MG63 (cell line): ENCODE measurements at regions not wholly inside any gene's neighbourhood (a gene's known extent, or its start where the extent isn't known, plus 50 kb on each side); places are given as distances from the start of the nearest gene placed in this dataset.
"Not testable (repeated sequence)": the region's sequence is repeated elsewhere in the genome, so short reads cannot be mapped to it uniquely, and the experiment has no call there.

Experiments used
- DNase-seq: peaks from one replicate; pipeline ENCODE4 v3.0.0-alpha.2; 2020
- H3K27me3 ChIP-seq: fragments of 250-450 bp; sonication (Bioruptor Pico); 2 replicates; pipeline ENCODE4 v1.5.1; 2020; ENCODE audit warnings: mild to moderate bottlenecking, moderate library complexity
- H3K36me3 ChIP-seq: fragments of 250-450 bp; sonication (Bioruptor Pico); 2 replicates; pipeline ENCODE4 v1.5.1; 2020; ENCODE audit warnings: mild to moderate bottlenecking, moderate library complexity
- H3K4me3 ChIP-seq: fragments of 250-450 bp; sonication (Bioruptor Pico); 2 replicates; pipeline ENCODE4 v1.5.1; 2020; ENCODE audit warnings: mild to moderate bottlenecking, moderate library complexity
- H3K9me3 ChIP-seq: fragments of 250-450 bp; sonication (Bioruptor Pico); 2 replicates; pipeline ENCODE4 v1.5.1; 2020; ENCODE audit warnings: mild to moderate bottlenecking, moderate library complexity

DNA sequence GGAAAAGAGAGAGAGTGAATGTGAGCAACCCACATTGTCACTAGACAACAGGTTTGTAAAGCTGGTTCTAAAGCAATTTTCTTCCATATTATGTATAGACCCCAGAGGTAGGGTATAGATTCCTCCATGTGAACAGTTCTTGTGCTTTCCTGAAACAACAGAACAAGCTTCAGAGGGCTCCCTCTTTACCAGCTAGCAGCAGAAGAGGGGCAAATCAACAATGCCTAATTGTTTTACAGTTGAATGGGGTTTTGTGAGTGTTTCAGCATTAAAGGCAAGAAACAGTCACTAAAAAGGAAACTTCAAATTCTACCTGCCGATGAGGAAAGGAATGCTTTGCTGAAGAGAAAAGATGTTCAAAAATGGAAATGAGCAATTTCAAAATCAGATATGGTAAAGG is 341.2 kb upstream of the KITLG start:
- H3K9me3 ChIP-seq, result no peaks in the 10 kb centered on the region
- DNase-seq, result no peak
- no peaks in the 10 kb centered on the region for H3K27me3 ChIP-seq
- no peak overlapping the region for H3K4me3 ChIP-seq
- no peaks in the 10 kb centered on the region for H3K36me3 ChIP-seq

DNA sequence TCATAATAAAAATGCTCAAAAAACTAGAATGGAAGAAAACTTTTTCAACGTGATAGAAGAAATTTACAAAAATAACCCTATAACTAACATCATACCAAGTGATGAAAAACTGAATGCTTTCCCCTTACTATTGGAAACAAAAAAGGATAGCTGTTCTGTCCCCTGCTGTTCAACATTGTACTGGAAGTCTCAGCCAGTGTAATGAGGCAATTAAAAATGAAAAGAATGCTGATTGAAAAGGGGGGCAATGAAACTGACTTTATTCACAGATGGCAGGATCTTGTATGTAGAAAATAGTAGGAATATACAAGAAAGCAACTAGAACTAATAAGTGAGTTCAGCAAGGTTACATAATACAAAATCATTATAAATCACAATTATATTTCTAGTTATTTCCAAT is 337.9 kb upstream of the KITLG start:
- Histone ChIP-seq H3K27me3 (no peaks in the 10 kb centered on the region), H3K36me3 (no peaks in the 10 kb centered on the region), H3K4me3 (no peak overlapping the region), H3K9me3 (peaks cover 8% of the 10 kb centered on the region)
- no peak for DNase-seq

DNA sequence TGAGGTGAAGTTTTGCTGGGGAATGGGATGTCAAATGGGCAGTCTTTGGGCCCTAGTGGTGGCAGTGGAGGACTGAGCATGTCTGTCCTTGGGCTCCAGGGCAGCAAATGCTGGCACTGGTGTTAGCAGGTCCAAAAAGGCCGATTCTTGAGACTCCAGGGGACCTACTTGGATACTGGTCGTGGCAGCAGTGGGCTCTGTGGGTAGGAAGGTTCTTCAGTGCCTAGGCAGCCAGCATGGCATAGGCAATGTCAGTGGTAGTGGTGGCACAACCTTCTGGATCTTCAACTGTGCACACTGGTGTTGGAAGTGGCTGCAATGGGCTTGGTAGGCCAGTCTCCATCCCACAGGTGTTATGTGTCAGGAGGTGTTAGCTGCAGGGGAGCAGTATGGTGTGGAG is 334.7 kb upstream of the KITLG start:
- H3K36me3 ChIP-seq, result no peaks in the 10 kb centered on the region
- DNase-seq, result no peak
- peaks cover 11% of the 10 kb centered on the region for H3K9me3 ChIP-seq
- H3K27me3 ChIP-seq, result no peaks in the 10 kb centered on the region
- no peak overlapping the region for H3K4me3 ChIP-seq

DNA sequence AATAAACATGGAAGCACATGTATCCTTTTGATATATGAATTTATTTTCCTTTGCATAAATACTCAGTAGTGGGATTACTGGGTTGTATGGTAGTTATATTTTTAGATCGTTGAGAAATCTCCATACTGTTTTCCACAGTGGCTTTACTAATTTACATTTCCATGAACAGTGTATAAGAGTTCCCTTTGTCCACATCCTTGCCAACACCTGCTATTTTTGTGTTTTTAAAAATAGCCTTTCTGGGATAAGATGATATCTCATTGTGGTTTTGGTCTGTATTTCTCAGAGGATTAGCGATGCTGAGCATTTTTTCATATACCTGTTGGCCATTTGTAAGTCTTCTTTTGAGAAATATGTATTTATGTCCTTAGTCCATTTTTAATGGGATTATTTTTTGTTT is 329.2 kb upstream of the KITLG start:
- Histone ChIP-seq H3K27me3 (no peaks in the 10 kb centered on the region), H3K36me3 (no peaks in the 10 kb centered on the region)
- DNase-seq, result no peak

DNA sequence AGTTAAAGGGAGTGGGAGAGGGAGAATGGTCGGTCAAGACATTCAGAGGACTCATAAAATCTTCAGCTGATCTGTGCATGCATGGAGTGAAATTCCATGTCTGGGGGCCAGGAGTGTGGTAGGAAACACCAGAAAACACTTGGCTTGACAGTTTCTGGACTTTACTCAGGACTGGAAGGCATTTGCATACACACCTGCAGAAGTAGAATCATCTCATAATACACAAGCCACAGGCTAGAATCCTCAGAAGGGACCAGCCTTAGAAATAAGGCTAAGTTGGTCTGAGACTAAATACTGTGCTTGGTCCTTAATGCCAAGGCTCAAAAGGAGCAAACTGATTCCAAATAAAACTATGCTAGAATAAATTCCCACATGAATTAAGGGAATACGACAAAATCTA is 328.1 kb upstream of the KITLG start:
- no peak for DNase-seq
- Histone ChIP-seq H3K9me3 (peaks cover 4% of the 10 kb centered on the region; the same call in 1 of the 2 replicates), H3K4me3 (no peak overlapping the region), H3K36me3 (no peaks in the 10 kb centered on the region), H3K27me3 (no peaks in the 10 kb centered on the region)

More for the DNA sequence above, 329.2 kb upstream of the KITLG start:
- Histone ChIP-seq H3K9me3 (peaks cover 9% of the 10 kb centered on the region), H3K4me3 (no peak overlapping the region)

DNA sequence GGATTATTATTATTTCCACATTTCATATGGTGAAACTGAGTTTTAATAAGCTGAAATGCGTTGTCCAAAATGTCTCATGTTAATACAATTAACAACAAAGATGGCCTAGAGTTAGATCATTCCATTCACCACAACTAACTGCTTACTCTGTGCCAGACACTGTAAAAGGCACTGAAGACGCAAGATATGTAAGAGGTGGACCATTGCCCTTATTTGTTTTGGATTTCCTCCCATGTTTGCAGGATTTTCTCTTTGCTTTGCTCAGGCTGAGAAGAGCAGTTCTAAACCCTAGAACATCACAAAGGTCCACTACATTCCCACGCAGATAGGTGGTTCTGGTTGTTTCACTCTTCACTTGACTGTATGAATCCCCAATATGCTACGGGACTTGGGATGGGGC is 324.4 kb upstream of the KITLG start:
- no peaks in the 10 kb centered on the region for H3K36me3 ChIP-seq
- DNase-seq, result no peak
- H3K27me3 ChIP-seq, result no peaks in the 10 kb centered on the region
- H3K4me3 ChIP-seq, result no peak overlapping the region
- no peaks in the 10 kb centered on the region for H3K9me3 ChIP-seq

DNA sequence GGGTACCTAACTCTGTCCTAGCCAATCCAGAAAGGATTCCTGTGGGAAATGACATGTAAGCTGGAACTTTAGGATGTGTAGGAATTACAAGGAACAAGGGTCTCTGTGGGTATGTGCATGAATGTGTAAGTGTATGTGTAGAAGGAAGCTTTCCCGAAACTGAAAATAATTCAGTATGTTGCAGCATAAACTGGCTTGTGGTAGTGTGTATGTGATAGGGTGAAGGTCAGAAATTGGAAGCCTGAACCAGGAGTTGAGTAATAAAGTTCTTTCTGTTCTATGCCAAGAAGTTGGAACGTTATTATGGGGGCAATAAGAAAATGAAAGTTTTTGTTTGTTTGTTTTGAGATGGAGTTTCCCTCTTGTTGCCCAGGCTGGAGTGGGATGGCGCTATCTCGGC is 323.1 kb upstream of the KITLG start:
- Histone ChIP-seq H3K9me3 (no peaks in the 10 kb centered on the region), H3K27me3 (no peaks in the 10 kb centered on the region), H3K36me3 (no peaks in the 10 kb centered on the region), H3K4me3 (no peak overlapping the region)
- DNase-seq, result no peak

DNA sequence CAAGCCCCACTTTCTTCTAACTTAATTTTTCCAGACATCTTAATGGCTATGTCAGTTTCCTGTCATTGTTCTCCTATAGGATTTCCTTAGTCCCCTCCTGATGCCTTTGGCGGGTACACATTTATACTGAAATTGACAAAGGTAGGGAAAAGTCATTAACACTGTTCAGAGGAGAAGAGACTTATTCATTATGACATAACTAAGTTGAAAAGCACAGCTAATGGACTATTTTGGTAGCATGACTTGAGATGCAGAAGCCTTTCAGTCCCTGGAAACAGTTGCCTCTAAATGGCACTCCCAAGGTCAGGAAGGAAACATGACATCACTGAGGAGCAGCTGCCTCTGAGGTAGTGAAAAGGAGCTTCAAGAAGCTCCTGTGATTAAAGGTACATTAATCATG is 317.5 kb upstream of the KITLG start:
- Histone ChIP-seq H3K27me3 (no peaks in the 10 kb centered on the region), H3K4me3 (no peak overlapping the region), H3K36me3 (no peaks in the 10 kb centered on the region), H3K9me3 (no peaks in the 10 kb centered on the region)
- DNase-seq, result peak; percentile 5

DNA sequence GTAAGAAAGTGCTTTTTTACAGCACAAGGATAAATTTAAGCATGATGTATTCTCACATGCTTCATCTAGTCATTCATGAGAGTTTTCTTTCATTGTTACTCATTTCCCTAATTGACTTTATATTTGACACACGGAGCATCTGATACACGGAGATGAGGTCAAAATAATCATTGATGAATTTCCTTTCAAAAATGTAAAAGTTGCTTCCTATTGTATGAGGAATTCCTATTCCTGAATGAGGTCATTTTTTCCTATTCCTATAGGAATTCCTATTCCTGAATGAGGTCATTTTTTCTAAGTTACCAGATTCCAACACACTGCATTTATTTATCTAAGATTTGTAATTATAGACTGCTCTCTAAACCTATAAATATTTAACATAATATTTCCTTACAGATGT is 316.7 kb upstream of the KITLG start:
- H3K4me3 ChIP-seq, result no peak overlapping the region
- no peaks in the 10 kb centered on the region for H3K36me3 ChIP-seq
- no peaks in the 10 kb centered on the region for H3K27me3 ChIP-seq
- no peaks in the 10 kb centered on the region for H3K9me3 ChIP-seq
- no peak for DNase-seq

DNA sequence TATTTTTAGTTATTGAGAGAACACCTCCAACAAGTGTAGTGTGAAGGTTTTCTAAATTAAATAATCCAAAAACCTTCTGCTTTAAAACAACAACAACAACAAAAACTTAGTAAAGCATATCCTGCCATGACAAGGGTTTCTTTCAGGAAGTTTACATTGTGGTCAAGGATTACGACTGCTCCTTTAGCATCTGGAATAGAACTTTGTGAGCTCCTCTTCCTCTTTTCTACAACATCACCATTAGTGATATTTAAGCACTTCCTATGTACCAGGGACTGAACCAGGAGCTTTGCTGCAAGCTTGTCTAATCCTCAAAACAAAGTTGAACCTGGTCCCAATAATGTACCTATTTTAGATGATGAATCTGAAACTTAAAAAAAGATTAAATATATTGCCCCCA is 315.4 kb upstream of the KITLG start:
- no peaks in the 10 kb centered on the region for H3K36me3 ChIP-seq
- H3K9me3 ChIP-seq, result no peaks in the 10 kb centered on the region
- DNase-seq, result no peak
- H3K27me3 ChIP-seq, result no peaks in the 10 kb centered on the region
- no peak overlapping the region for H3K4me3 ChIP-seq

DNA sequence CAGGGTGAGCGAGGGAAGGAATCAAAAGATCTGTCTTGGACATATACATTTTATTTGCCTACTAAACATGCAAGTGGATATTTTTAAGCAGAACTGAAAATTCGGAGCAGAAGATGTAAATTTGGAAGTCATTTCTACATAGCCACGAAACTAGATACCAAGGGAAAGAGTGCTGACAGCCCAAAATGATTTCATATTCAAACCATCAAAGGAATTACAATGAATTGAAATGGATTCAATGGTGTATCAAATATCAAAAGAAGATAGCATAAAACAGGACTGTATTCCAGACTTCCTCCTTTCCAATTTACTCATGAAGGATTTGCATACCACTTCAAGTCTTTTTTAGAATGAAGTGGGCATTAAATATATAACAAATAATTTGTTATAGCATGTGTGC is 313.5 kb upstream of the KITLG start:
- H3K27me3 ChIP-seq, result no peaks in the 10 kb centered on the region
- H3K4me3 ChIP-seq, result no peak overlapping the region
- no peak for DNase-seq
- no peaks in the 10 kb centered on the region for H3K9me3 ChIP-seq
- no peaks in the 10 kb centered on the region for H3K36me3 ChIP-seq

DNA sequence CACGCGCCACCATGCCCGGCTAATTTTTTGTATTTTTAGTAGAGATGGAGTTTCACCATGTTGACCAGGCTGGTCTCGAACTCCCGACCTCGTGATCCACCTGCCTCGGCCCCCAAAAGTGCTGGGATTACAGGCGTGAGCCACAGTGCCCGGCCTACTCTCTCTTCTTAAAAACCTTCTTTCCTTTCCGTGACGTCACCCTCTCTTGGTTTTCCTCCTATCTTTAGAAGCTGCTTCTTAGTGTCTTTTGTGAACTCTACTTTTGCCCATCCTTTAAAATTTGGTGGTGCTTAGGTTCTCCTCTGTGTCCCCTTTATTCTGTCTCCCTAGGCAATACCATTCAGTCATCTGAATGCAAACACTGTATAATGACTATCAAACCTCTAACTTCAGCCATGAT is 311.2 kb upstream of the KITLG start:
- H3K9me3 ChIP-seq, H3K4me3 ChIP-seq, DNase-seq, H3K27me3 ChIP-seq, H3K36me3 ChIP-seq: not testable (repeated sequence)

DNA sequence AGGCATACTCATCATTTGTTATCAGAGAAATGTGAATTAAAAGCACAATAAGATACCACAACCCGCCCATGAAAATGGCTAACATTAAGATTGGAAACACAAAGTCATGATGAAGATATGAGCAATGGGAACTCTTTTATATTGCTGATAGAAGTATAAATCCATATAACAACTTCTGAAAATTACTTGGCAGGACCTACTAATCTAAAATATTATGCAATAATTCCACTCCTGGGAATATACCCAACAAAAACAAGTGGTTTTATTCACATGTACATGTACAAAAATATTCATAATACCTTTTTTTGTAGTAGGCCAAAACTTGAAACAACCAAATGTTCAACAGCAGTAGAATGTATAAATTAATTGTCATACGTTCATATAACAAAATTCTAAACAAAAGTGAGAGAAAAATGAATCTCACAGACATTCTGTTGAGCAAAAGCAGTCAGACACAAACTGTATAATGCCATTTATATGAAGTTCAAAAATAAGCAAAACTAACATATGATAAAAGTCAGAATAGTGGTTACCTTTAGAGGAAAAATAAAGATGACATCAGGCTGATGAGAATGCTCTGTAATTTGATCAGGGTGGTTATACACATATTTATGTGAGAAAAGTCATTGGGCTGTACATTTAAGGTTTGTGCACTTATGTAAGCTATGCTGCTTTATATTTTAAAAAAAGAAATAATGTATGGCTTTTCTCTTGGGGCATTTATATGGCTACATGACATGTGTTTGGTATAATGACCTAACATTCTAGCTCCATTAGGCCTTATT is 309.2 kb upstream of the KITLG start:
- no peak for DNase-seq
- no peaks in the 10 kb centered on the region for H3K36me3 ChIP-seq

DNA sequence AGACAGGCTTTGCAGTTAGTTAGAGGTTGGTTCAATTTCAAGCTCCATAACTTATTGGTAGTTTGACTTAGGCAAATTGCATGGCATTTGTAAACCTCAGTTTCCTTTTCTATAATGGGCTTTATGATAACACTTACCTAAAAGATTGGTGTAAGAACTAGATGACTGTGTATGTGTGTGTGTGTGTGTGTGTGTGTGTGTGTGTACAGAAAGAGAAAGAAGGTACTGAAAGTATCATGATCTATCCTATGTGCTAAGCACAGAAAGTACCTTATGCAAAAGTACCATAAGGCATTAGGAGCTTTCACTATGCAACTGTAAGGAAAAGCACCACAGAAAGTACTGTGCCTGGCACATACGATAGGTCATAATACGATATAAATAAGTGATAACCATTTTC is 304.3 kb upstream of the KITLG start:
- no peak for DNase-seq
- Histone ChIP-seq H3K27me3 (no peaks in the 10 kb centered on the region), H3K4me3 (no peak overlapping the region), H3K36me3 (no peaks in the 10 kb centered on the region), H3K9me3 (no peaks in the 10 kb centered on the region)

More for the DNA sequence above, 309.2 kb upstream of the KITLG start:
- Histone ChIP-seq H3K4me3 (no peak overlapping the region), H3K9me3 (no peaks in the 10 kb centered on the region), H3K27me3 (no peaks in the 10 kb centered on the region)

DNA sequence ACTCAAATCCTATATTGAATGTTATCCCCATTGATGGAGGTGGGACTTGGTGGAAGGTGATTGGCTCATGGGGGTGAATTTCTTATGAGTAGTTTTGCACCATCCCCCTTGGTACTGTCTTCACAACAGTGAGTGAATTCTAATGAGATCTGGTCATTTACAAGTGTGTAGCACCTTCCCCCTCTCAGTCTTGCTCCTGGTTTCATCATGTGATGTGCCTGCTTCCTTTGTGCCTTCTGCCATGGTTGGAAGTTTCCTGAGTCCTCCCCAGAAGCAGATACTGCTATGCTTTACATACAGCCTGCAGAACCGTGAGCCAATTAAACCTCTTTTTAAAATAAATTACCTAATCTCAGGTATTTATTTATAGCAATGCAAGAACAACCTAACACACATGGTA is 302.4 kb upstream of the KITLG start:
- no peaks in the 10 kb centered on the region for H3K9me3 ChIP-seq
- H3K27me3 ChIP-seq, result no peaks in the 10 kb centered on the region
- no peak overlapping the region for H3K4me3 ChIP-seq
- no peak for DNase-seq
- no peaks in the 10 kb centered on the region for H3K36me3 ChIP-seq

DNA sequence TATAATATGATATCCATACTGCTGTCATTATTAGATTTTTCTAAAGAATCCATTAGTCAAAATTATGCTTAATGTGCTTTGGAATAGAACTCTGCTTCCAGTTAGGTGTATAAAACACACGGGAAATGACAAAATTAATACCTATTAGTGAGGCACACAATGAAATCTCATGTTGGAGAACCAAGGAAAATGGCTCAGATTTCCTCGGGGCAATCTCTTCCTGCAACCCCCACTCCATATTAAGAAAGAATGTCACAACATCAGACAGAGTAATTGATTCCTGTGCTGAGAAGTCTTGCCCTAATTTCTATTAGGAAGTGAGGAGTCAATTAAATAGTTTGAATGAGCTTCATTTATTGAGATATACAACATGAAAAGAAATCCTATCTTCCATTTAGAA is 299.8 kb upstream of the KITLG start:
- no peak for DNase-seq
- Histone ChIP-seq H3K9me3 (no peaks in the 10 kb centered on the region), H3K27me3 (no peaks in the 10 kb centered on the region), H3K4me3 (no peak overlapping the region), H3K36me3 (no peaks in the 10 kb centered on the region)

DNA sequence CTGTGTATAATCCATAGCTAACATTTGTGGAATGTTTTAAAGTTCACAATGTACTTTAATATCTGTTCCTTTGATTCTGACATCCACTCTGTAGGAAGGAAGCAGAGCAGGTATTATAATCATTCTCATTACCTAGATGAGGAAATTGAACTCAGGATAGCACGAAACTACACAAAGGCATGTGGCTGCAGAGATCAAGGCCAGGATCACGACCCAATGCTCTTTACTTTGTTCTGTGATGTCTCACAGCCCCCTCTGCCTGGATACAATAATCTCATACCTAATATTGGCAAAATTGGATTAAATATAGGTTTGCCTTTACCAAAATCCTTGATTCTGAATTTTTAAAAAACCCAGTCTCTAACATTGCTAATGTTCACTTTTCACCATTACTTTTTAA is 298.0 kb upstream of the KITLG start:
- Histone ChIP-seq H3K9me3 (no peaks in the 10 kb centered on the region), H3K27me3 (no peaks in the 10 kb centered on the region), H3K36me3 (no peaks in the 10 kb centered on the region), H3K4me3 (no peak overlapping the region)
- DNase-seq, result no peak

DNA sequence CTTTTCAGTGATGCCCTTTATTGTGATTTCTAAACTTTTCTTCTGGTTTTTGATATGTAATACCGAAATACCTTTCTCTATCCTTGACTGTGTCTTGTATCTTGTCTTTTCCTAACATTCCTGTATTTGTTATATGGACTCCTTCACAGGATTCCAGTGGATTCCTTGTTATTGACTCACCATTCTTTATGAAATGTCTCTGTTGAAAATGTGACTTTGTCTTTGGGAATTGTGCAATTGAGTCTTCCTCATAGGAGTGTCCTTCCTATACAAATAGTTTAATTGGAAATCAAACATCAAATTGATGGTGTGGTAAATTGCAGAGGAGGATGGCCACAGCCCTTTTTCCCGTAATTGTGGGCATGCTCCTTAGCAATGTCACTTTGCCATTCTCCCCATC is 296.6 kb upstream of the KITLG start:
- DNase-seq, result no peak
- Histone ChIP-seq H3K27me3 (no peaks in the 10 kb centered on the region), H3K4me3 (no peak overlapping the region), H3K36me3 (no peaks in the 10 kb centered on the region), H3K9me3 (no peaks in the 10 kb centered on the region)
